Neuron (in vitro differentiated cells): ENCODE measurements at regions not wholly inside any gene's neighbourhood (a gene's known extent, or its start where the extent isn't known, plus 50 kb on each side); places are given as distances from the start of the nearest gene placed in this dataset.
"Not testable (repeated sequence)": the region's sequence is repeated elsewhere in the genome, so short reads cannot be mapped to it uniquely, and the experiment has no call there.

Experiments
- H2AFZ ChIP-seq: one replicate; pipeline ENCODE4 v1.6.1; 2013; ENCODE audit warnings: low read depth, mild to moderate bottlenecking, inconsistent platforms, low read length, moderate library complexity
- H3K27me3 ChIP-seq: one replicate; pipeline ENCODE4 v1.6.1; 2013; ENCODE audit warnings: low read length; ENCODE audit not compliant: insufficient read depth
- H3K36me3 ChIP-seq: one replicate; pipeline ENCODE4 v1.6.1; 2013; ENCODE audit warnings: low read length; ENCODE audit not compliant: insufficient read depth
- H3K4me1 ChIP-seq: one replicate; pipeline ENCODE4 v1.6.1; 2013; ENCODE audit warnings: low read length; ENCODE audit not compliant: insufficient read depth
- H3K4me3 ChIP-seq: 2 replicates; pipeline ENCODE4 v1.5.1; 2013; ENCODE audit warnings: mild to moderate bottlenecking, low read length, moderate library complexity
- H3K9me3 ChIP-seq: one replicate; pipeline ENCODE4 v1.6.1; 2013; ENCODE audit warnings: low read length

DNA sequence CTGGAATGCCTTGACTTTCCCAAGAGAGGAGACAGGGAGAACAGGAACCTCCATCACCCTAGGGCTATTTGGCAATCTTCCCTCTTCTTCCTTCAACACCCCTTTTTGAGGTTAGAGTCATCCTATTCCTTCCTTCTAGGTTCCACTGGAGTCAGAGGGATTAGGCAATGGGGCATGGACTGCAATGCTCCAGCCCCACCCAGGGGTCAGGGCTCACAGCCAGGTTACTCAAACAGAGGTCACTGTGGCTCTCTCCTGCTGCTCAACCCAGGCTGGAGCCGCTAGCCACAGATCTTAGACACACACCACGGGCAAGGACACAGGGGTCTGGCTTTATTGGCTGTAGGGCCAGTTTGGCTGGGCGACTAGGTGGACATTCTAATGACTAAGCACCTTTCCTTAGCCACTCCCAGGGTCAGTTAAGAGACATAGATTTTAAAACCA, 145.5 kb upstream of the NRIP1 start:
- H3K4me3 ChIP-seq = no peak overlapping the region
- no peaks in the 10 kb centered on the region for H3K27me3 ChIP-seq
- H3K9me3 ChIP-seq = no peaks in the 10 kb centered on the region
- H3K4me1 ChIP-seq = no peaks in the 10 kb centered on the region
- H2AFZ ChIP-seq = no peak overlapping the region
- no peaks in the 10 kb centered on the region for H3K36me3 ChIP-seq

GRCh38 chr21:15211491-15212133, 146.8 kb upstream of the NRIP1 start:
- Histone ChIP-seq H3K9me3 (no peaks in the 10 kb centered on the region), H3K27me3 (no peaks in the 10 kb centered on the region), H3K36me3 (no peaks in the 10 kb centered on the region), H3K4me3 (no peak overlapping the region), H3K4me1 (no peaks in the 10 kb centered on the region), H2AFZ (no peak overlapping the region)

DNA sequence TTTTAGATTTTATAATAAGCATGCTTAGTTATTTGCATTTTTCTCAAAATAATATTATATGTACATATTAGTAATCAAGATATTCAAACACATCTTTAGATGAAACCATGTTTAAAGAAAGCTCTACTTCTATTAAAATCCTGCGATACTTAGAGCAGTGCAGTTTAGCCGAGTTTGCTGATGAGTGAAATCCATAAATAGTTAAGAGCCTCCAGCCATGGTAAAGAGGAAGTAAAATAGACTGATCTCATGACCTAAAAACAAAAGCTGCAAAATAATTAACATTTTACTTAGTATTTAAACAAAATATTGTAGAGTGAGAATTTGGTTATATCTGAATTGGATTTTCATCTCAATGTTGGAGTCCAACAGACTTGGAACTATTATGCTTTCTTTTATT, 147.4 kb upstream of the NRIP1 start:
- Histone ChIP-seq H3K9me3 (no peaks in the 10 kb centered on the region), H3K36me3 (no peaks in the 10 kb centered on the region), H2AFZ (no peak overlapping the region), H3K4me3 (no peak overlapping the region), H3K4me1 (no peaks in the 10 kb centered on the region), H3K27me3 (no peaks in the 10 kb centered on the region)

DNA sequence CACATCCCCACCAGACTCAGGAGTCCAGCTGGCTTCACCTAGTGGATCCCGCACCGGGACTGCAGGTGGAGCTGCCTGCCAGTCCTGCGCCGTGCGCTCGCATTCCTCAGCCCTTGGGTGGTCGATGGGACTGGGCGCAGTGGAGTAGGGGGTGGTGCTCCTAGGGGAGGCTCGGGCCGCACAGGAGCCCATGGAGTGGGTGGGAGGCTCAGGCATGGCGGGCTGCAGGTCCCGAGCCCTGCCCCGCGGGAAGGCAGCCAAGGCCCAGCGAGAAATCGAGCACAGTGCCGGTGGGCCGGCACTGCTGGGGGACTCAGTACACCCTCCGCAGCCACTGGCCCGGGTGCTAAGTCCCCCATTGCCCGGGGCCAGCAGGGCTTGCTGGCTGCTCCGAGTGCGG, 153.7 kb upstream of the NRIP1 start:
- not testable (repeated sequence) for H3K27me3 ChIP-seq, H2AFZ ChIP-seq, H3K4me3 ChIP-seq, H3K36me3 ChIP-seq, H3K9me3 ChIP-seq
- peaks cover 17% of the 10 kb centered on the region for H3K4me1 ChIP-seq

GRCh38 chr21:15219039-15219438, 154.2 kb upstream of the NRIP1 start:
- Histone ChIP-seq H3K4me3 (no peak overlapping the region), H3K4me1 (peaks cover 17% of the 10 kb centered on the region), H2AFZ (no peak overlapping the region), H3K36me3 (no peaks in the 10 kb centered on the region), H3K27me3 (no peaks in the 10 kb centered on the region), H3K9me3 (no peaks in the 10 kb centered on the region)

DNA sequence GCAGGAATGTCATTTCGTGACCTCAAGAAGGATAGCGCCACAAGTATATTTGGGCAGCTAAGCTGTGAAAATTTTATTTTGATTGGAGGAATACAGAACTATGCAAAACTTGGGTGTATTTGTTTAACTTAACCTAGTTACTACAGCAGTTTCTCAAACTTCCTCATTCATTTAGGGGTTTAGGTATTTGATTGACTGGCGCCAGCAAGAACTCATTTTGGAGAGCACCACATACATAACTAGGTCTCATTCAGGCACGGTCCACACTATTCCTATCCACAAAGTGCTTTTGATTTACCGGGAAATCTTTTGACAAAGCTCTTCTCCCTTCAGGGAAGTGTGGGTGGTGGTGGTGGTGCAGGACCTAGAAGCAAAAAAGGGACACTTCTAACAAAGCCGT, 155.1 kb upstream of the NRIP1 start:
- Histone ChIP-seq H3K27me3 (no peaks in the 10 kb centered on the region), H3K4me3 (no peak overlapping the region), H3K9me3 (no peaks in the 10 kb centered on the region), H3K4me1 (peaks cover 17% of the 10 kb centered on the region), H2AFZ (no peak overlapping the region), H3K36me3 (no peaks in the 10 kb centered on the region)

GRCh38 chr21:15221799-15222386, 157.1 kb upstream of the NRIP1 start:
- no peaks in the 10 kb centered on the region for H3K36me3 ChIP-seq
- H3K9me3 ChIP-seq = no peaks in the 10 kb centered on the region
- H2AFZ ChIP-seq = no peak overlapping the region
- no peaks in the 10 kb centered on the region for H3K27me3 ChIP-seq
- peaks cover 17% of the 10 kb centered on the region for H3K4me1 ChIP-seq
- H3K4me3 ChIP-seq = no peak overlapping the region

- Histone ChIP-seq H2AFZ (no peak overlapping the region), H3K27me3 (no peaks in the 10 kb centered on the region), H3K4me3 (no peak overlapping the region)
Observed at GRCh38 chr21:15222707-15223106, 157.9 kb upstream of the NRIP1 start.

GRCh38 chr21:15224346-15225086, 159.7 kb upstream of the NRIP1 start:
- Histone ChIP-seq H3K4me1 (peaks cover 17% of the 10 kb centered on the region), H3K9me3 (no peaks in the 10 kb centered on the region), H3K4me3 (no peak overlapping the region), H2AFZ (no peak overlapping the region), H3K27me3 (no peaks in the 10 kb centered on the region), H3K36me3 (no peaks in the 10 kb centered on the region)

More at GRCh38 chr21:15222707-15223106, 157.9 kb upstream of the NRIP1 start:
- Histone ChIP-seq H3K36me3 (no peaks in the 10 kb centered on the region), H3K9me3 (no peaks in the 10 kb centered on the region), H3K4me1 (peaks cover 17% of the 10 kb centered on the region)

DNA sequence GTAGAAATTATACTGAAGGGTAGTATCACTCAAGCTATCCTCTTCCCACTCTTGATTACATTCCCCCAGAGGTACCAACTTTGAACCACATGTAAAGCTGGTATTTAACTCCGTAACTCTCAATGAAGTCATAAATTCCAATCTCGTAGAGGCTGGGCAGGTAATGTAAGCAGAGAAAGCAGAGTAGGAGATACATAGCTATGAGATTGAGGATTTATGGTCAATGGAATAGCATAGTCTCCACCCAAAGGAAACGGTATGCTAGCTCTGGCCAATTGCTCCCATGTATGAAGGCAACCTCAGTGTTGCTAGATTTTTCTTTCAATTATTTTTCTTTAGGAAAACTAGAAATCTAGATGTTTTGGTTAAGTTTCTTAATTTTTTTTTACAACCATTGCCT, 163.1 kb upstream of the NRIP1 start:
- no peak overlapping the region for H3K4me3 ChIP-seq

DNA sequence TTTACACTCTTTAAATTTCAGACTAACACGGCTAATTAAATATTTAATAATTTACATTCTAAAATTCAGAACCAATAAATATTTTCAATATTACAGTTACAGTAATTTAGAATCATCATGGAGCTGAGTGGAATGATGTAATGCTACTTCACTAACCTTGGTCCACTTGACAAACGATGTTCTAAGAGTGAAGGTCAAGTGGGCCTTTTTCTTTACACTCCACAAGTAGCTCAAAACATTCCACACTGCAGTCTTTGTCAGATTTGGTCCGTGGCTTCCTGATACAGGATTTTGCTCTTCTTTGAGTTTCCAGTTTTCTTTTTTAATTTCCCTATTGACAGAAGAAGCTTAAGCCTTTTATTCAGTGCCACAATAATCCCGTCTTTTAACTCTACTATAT, 164.6 kb upstream of the NRIP1 start:
- H3K9me3 ChIP-seq = no peaks in the 10 kb centered on the region

More for the DNA sequence above, 163.1 kb upstream of the NRIP1 start:
- H3K9me3 ChIP-seq = no peaks in the 10 kb centered on the region
- no peaks in the 10 kb centered on the region for H3K4me1 ChIP-seq
- no peak overlapping the region for H2AFZ ChIP-seq
- H3K27me3 ChIP-seq = no peaks in the 10 kb centered on the region
- H3K36me3 ChIP-seq = no peaks in the 10 kb centered on the region

GRCh38 chr21:15233611-15234010, 168.8 kb upstream of the NRIP1 start:
- Histone ChIP-seq H2AFZ (no peak overlapping the region), H3K4me3 (no peak overlapping the region), H3K4me1 (no peaks in the 10 kb centered on the region), H3K27me3 (no peaks in the 10 kb centered on the region), H3K36me3 (no peaks in the 10 kb centered on the region), H3K9me3 (no peaks in the 10 kb centered on the region)

More for the DNA sequence above, 164.6 kb upstream of the NRIP1 start:
- Histone ChIP-seq H3K4me1 (no peaks in the 10 kb centered on the region), H3K4me3 (no peak overlapping the region), H3K36me3 (no peaks in the 10 kb centered on the region), H2AFZ (no peak overlapping the region), H3K27me3 (no peaks in the 10 kb centered on the region)

DNA sequence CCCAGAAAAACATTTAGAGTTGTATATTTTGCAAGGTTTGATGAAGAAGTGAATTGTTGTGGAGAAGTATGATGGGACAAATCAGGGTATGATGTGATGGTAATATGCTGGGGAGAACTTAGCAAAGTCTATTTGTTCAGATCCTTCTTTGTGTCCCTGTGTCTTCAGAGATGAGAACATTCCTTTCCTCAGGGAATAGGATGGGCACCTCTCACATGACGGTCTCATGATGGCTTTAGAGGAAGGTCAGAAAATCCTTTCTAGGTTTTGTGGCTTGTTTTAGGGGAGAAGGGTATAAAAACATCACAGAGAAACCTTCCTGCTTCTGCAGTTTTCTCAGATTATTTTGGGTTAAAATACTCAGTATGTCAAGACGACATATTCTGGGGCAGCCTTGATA, 171.3 kb upstream of the NRIP1 start:
- H3K27me3 ChIP-seq = no peaks in the 10 kb centered on the region
- H3K4me3 ChIP-seq = no peak overlapping the region
- H3K36me3 ChIP-seq = no peaks in the 10 kb centered on the region
- no peaks in the 10 kb centered on the region for H3K9me3 ChIP-seq
- H3K4me1 ChIP-seq = no peaks in the 10 kb centered on the region
- no peak overlapping the region for H2AFZ ChIP-seq
